ENCODE measurements at regions not wholly inside any gene's neighbourhood (a gene's known extent, or its start where the extent isn't known, plus 50 kb on each side); places are given as distances from the start of the nearest gene placed in this dataset.
A peak's percentile ranks its signal among the peaks of the same experiment; 100 is the strongest.

GRCh38 chr15:31556494-31557150, 230.0 kb downstream of the KLF13 start:
- H3K4me3 ChIP-seq (replicated peaks; ENCODE audit: low read depth, low read length): no peak overlapping the region
- TF ChIP-seq CTCF (IDR thresholded peaks at IDR 0.05; ENCODE audit: low read length, missing control alignments): no peak
- DNase-seq (ENCODE audit: low read depth): peak; percentile 52

GRCh38 chr15:31557899-31558298, 231.3 kb downstream of the KLF13 start:
- no peak for DNase-seq (ENCODE audit: low read depth)
- no peak for TF ChIP-seq CTCF (IDR thresholded peaks at IDR 0.05; ENCODE audit: low read length, missing control alignments)
- no peak overlapping the region for H3K4me3 ChIP-seq (replicated peaks; ENCODE audit: low read depth, low read length)

GRCh38 chr15:31558840-31559239, 232.2 kb downstream of the KLF13 start:
- no peak overlapping the region for H3K4me3 ChIP-seq (replicated peaks; ENCODE audit: low read depth, low read length)
- DNase-seq (ENCODE audit: low read depth): no peak
- no peak for TF ChIP-seq CTCF (IDR thresholded peaks at IDR 0.05; ENCODE audit: low read length, missing control alignments)

GRCh38 chr15:31559786-31560185, 233.2 kb downstream of the KLF13 start:
- no peak for DNase-seq (ENCODE audit: low read depth)
- TF ChIP-seq CTCF (IDR thresholded peaks at IDR 0.05; ENCODE audit: low read length, missing control alignments): no peak
- no peak overlapping the region for H3K4me3 ChIP-seq (replicated peaks; ENCODE audit: low read depth, low read length)

GRCh38 chr15:31560643-31561042, 234.0 kb downstream of the KLF13 start:
- no peak for TF ChIP-seq CTCF (IDR thresholded peaks at IDR 0.05; ENCODE audit: low read length, missing control alignments)
- DNase-seq (ENCODE audit: low read depth): no peak
- no peak overlapping the region for H3K4me3 ChIP-seq (replicated peaks; ENCODE audit: low read depth, low read length)

- no peak for DNase-seq (ENCODE audit: low read depth)
- TF ChIP-seq CTCF (IDR thresholded peaks at IDR 0.05; ENCODE audit: low read length, missing control alignments): no peak
- H3K4me3 ChIP-seq (replicated peaks; ENCODE audit: low read depth, low read length): no peak overlapping the region
These were observed 234.5 kb downstream of the KLF13 start for GRCh38 chr15:31561156-31561555.

- no peak for TF ChIP-seq CTCF (IDR thresholded peaks at IDR 0.05; ENCODE audit: low read length, missing control alignments)
These were observed 236.4 kb downstream of the KLF13 start for GRCh38 chr15:31563001-31563400.

More at GRCh38 chr15:31563001-31563400, 236.4 kb downstream of the KLF13 start:
- no peak for DNase-seq (ENCODE audit: low read depth)
- no peak overlapping the region for H3K4me3 ChIP-seq (replicated peaks; ENCODE audit: low read depth, low read length)
